ENCODE measurements at regions not wholly inside any gene's neighbourhood (a gene's known extent, or its start where the extent isn't known, plus 50 kb on each side); places are given as distances from the start of the nearest gene placed in this dataset.

- TF ChIP-seq CTCF (IDR thresholded peaks at IDR 0.05), result no peak
- no peak for TF ChIP-seq POLR2AphosphoS5 (IDR thresholded peaks at IDR 0.05; ENCODE audit: low read depth, low read length)
- TF ChIP-seq TCF7L2 (IDR thresholded peaks at IDR 0.05; ENCODE audit: low read depth, low read length), result no peak
- TF ChIP-seq, protein P1, sequence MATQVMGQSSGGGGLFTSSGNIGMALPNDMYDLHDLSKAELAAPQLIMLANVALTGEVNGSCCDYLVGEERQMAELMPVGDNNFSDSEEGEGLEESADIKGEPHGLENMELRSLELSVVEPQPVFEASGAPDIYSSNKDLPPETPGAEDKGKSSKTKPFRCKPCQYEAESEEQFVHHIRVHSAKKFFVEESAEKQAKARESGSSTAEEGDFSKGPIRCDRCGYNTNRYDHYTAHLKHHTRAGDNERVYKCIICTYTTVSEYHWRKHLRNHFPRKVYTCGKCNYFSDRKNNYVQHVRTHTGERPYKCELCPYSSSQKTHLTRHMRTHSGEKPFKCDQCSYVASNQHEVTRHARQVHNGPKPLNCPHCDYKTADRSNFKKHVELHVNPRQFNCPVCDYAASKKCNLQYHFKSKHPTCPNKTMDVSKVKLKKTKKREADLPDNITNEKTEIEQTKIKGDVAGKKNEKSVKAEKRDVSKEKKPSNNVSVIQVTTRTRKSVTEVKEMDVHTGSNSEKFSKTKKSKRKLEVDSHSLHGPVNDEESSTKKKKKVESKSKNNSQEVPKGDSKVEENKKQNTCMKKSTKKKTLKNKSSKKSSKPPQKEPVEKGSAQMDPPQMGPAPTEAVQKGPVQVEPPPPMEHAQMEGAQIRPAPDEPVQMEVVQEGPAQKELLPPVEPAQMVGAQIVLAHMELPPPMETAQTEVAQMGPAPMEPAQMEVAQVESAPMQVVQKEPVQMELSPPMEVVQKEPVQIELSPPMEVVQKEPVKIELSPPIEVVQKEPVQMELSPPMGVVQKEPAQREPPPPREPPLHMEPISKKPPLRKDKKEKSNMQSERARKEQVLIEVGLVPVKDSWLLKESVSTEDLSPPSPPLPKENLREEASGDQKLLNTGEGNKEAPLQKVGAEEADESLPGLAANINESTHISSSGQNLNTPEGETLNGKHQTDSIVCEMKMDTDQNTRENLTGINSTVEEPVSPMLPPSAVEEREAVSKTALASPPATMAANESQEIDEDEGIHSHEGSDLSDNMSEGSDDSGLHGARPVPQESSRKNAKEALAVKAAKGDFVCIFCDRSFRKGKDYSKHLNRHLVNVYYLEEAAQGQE (IDR thresholded peaks at IDR 0.05; ENCODE audit: insufficient read depth in 1 of 2, low read depth in 2 of 2, low read length in 1 of 2), result no peak
- no peak for TF ChIP-seq SIN3A (IDR thresholded peaks at IDR 0.05; ENCODE audit: borderline replicate concordance, insufficient read depth, low read depth, low read length)
These were observed 72.7 kb upstream of the MAP4K4 start for GRCh38 chr2:101624706-101625332.
